HG02840 (cell line): ENCODE measurements at regions not wholly inside any gene's neighbourhood (a gene's known extent, or its start where the extent isn't known, plus 50 kb on each side); places are given as distances from the start of the nearest gene placed in this dataset.

Experiments used
- ATAC-seq: cut with Tn5 transposase; IDR thresholded peaks from one replicate; pipeline ENCODE4 v1.9.1; 2021; ENCODE audit warnings: mild to moderate bottlenecking, moderate library complexity, moderate number of reproducible peaks; ENCODE audit not compliant: unreplicated experiment, low FRiP score

GRCh38 chr3:168342946-168343850 is 247.5 kb upstream of the GOLIM4 start:
- no peak for ATAC-seq

- no peak for ATAC-seq
These were observed 246.5 kb upstream of the GOLIM4 start for GRCh38 chr3:168341956-168342936.

GRCh38 chr3:168341192-168341815 is 245.6 kb upstream of the GOLIM4 start:
- no peak for ATAC-seq

GRCh38 chr3:168338161-168338560 is 242.4 kb upstream of the GOLIM4 start:
- no peak for ATAC-seq

- no peak for ATAC-seq
These were observed 240.6 kb upstream of the GOLIM4 start for GRCh38 chr3:168336276-168336675.

GRCh38 chr3:168333410-168333935 is 237.7 kb upstream of the GOLIM4 start:
- ATAC-seq: no peak

GRCh38 chr3:168331756-168332155 is 236.0 kb upstream of the GOLIM4 start:
- ATAC-seq: no peak

GRCh38 chr3:168330983-168331382 is 235.3 kb upstream of the GOLIM4 start:
- no peak for ATAC-seq

- no peak for ATAC-seq
These were observed 232.1 kb upstream of the GOLIM4 start for GRCh38 chr3:168327856-168328255.

- ATAC-seq: no peak
These were observed 230.0 kb upstream of the GOLIM4 start for GRCh38 chr3:168325684-168326083.

GRCh38 chr3:168322941-168323340 is 227.2 kb upstream of the GOLIM4 start:
- no peak for ATAC-seq

GRCh38 chr3:168314166-168314565 is 218.4 kb upstream of the GOLIM4 start:
- ATAC-seq: no peak

GRCh38 chr3:168312984-168313383 is 217.3 kb upstream of the GOLIM4 start:
- ATAC-seq: no peak

- ATAC-seq: no peak
These were observed 212.2 kb upstream of the GOLIM4 start for GRCh38 chr3:168307893-168308292.

GRCh38 chr3:168295027-168295426 is 199.3 kb upstream of the GOLIM4 start:
- no peak for ATAC-seq

GRCh38 chr3:168292296-168292695 is 196.6 kb upstream of the GOLIM4 start:
- ATAC-seq: no peak

- no peak for ATAC-seq
These were observed 193.8 kb upstream of the GOLIM4 start for GRCh38 chr3:168289471-168290008.

GRCh38 chr3:168288511-168289401 is 193.0 kb upstream of the GOLIM4 start:
- ATAC-seq: no peak

- ATAC-seq: no peak
These were observed 189.8 kb upstream of the GOLIM4 start for GRCh38 chr3:168285506-168285905.
